Astrocyte (in vitro differentiated cells and primary cell): ENCODE measurements at regions not wholly inside any gene's neighbourhood (a gene's known extent, or its start where the extent isn't known, plus 50 kb on each side); places are given as distances from the start of the nearest gene placed in this dataset.

Experiments used
- DNase-seq: peaks from one replicate; pipeline ENCODE4 v3.0.0-alpha.2; 2010; ENCODE audit warnings: low read depth
- FAIRE-seq: peaks from 2 replicates; lab custom pipeline; 2011; peaks lifted over from hg19 to GRCh38; lab: Jason Lieb, UNC
- H2AFZ ChIP-seq: 2 replicates; pipeline ENCODE4 v1.6.0; 2012; ENCODE audit warnings: low read depth, low read length, inconsistent platforms
- H3K27ac ChIP-seq: 2 replicates; pipeline ENCODE4 v1.5.1; 2011; ENCODE audit warnings: low read depth, low read length, inconsistent platforms
- H3K27me3 ChIP-seq: 2 replicates; pipeline ENCODE4 v1.6.0; 2011; ENCODE audit warnings: low read length, inconsistent platforms; ENCODE audit not compliant: insufficient read depth
- H3K36me3 ChIP-seq: 2 replicates; pipeline ENCODE4 v1.5.1; 2011; ENCODE audit warnings: low read length, inconsistent platforms; ENCODE audit not compliant: insufficient read depth
- H3K4me1 ChIP-seq: 2 replicates; pipeline ENCODE4 v1.5.1; 2011; ENCODE audit warnings: low read length, inconsistent platforms; ENCODE audit not compliant: insufficient read depth
- H3K4me2 ChIP-seq: 2 replicates; pipeline ENCODE4 v1.6.0; 2012; ENCODE audit warnings: low read length, inconsistent platforms
- H3K4me3 ChIP-seq: 2 replicates; pipeline ENCODE4 v1.5.1; 2011; ENCODE audit warnings: low read depth, mild to moderate bottlenecking, low read length, inconsistent platforms; ENCODE audit not compliant: insufficient read depth
- H3K79me2 ChIP-seq: 2 replicates; pipeline ENCODE4 v1.6.0; 2012; ENCODE audit warnings: mild to moderate bottlenecking, low read length, inconsistent platforms; ENCODE audit not compliant: insufficient read depth
- H3K9ac ChIP-seq: 2 replicates; pipeline ENCODE4 v1.6.0; 2012; ENCODE audit warnings: mild to moderate bottlenecking, low read length, inconsistent platforms
- H3K9me3 ChIP-seq: 2 replicates; pipeline ENCODE4 v1.5.1; 2012; ENCODE audit warnings: low read depth, mild to moderate bottlenecking, low read length, inconsistent platforms; ENCODE audit not compliant: insufficient read depth
- H4K20me1 ChIP-seq: 2 replicates; pipeline ENCODE4 v1.6.0; 2012; ENCODE audit warnings: low read length, inconsistent platforms; ENCODE audit not compliant: insufficient read depth
- H3K27ac Mint-ChIP-seq: one replicate; pipeline ENCODE4 v1.8.0; 2021; ENCODE audit warnings: mild to moderate bottlenecking, mixed read lengths; ENCODE audit not compliant: unreplicated experiment
- H3K27me3 Mint-ChIP-seq: one replicate; pipeline ENCODE4 v1.8.0; 2021; ENCODE audit warnings: low read depth, mixed read lengths; ENCODE audit not compliant: unreplicated experiment
- H3K36me3 Mint-ChIP-seq: one replicate; pipeline ENCODE4 v1.8.0; 2021; ENCODE audit warnings: low read depth, mixed read lengths; ENCODE audit not compliant: unreplicated experiment
- H3K4me1 Mint-ChIP-seq: one replicate; pipeline ENCODE4 v1.8.0; 2021; ENCODE audit warnings: low read depth, mixed read lengths; ENCODE audit not compliant: unreplicated experiment
- H3K4me3 Mint-ChIP-seq: one replicate; pipeline ENCODE4 v1.8.0; 2021; ENCODE audit warnings: mild to moderate bottlenecking, moderate library complexity, mixed read lengths; ENCODE audit not compliant: unreplicated experiment
- H3K9me3 Mint-ChIP-seq: one replicate; pipeline ENCODE4 v1.8.0; 2021; ENCODE audit warnings: mild to moderate bottlenecking, mixed read lengths; ENCODE audit not compliant: unreplicated experiment
- CTCF ChIP-seq: IDR thresholded peaks from 2 replicates; pipeline ENCODE4 v1.5.1; 2011; ENCODE audit warnings: low read depth, mild to moderate bottlenecking, inconsistent platforms, low read length, moderate library complexity; ENCODE audit not compliant: insufficient read depth
- EZH2 ChIP-seq: IDR thresholded peaks from 2 replicates; pipeline ENCODE4 v1.6.1; 2012; ENCODE audit warnings: mild to moderate bottlenecking, low read length, inconsistent platforms; ENCODE audit not compliant: insufficient read depth

GRCh38 chr2:104250635-104251034 lies 603.3 kb upstream of the POU3F3 start:
- Histone ChIP-seq H2AFZ (no peak overlapping the region), H3K4me3 (no peak overlapping the region), H3K4me1 (no peaks in the 10 kb centered on the region), H3K79me2 (no peaks in the 10 kb centered on the region), H3K9ac (no peak overlapping the region), H4K20me1 (no peaks in the 10 kb centered on the region), H3K9me3 (no peaks in the 10 kb centered on the region), H3K4me2 (no peak overlapping the region), H3K27me3 (no peaks in the 10 kb centered on the region), H3K27ac (no peak overlapping the region), H3K36me3 (no peaks in the 10 kb centered on the region)
- TF ChIP-seq CTCF, result no peak
- TF ChIP-seq EZH2, result no peak
- Mint-ChIP-seq H3K36me3 (no peaks in the 10 kb centered on the region), H3K27ac (no peak overlapping the region), H3K27me3 (no peaks in the 10 kb centered on the region), H3K4me3 (no peak overlapping the region), H3K9me3 (peaks cover 2% of the 10 kb centered on the region), H3K4me1 (no peaks in the 10 kb centered on the region)
- no peak for FAIRE-seq
- no peak for DNase-seq

- FAIRE-seq, result no peak
- no peak for TF ChIP-seq EZH2
- no peak for TF ChIP-seq CTCF
- H3K9me3 ChIP-seq, result no peaks in the 10 kb centered on the region
- DNase-seq, result no peak
- H2AFZ ChIP-seq, result no peak overlapping the region
- H4K20me1 ChIP-seq, result no peaks in the 10 kb centered on the region
- no peaks in the 10 kb centered on the region for H3K79me2 ChIP-seq
- Mint-ChIP-seq H3K9me3 (peaks cover 2% of the 10 kb centered on the region), H3K36me3 (no peaks in the 10 kb centered on the region), H3K4me3 (no peak overlapping the region), H3K27ac (no peak overlapping the region), H3K27me3 (no peaks in the 10 kb centered on the region), H3K4me1 (no peaks in the 10 kb centered on the region)
- H3K4me2 ChIP-seq, result no peak overlapping the region
- no peak overlapping the region for H3K9ac ChIP-seq
- no peaks in the 10 kb centered on the region for H3K27me3 ChIP-seq
- H3K36me3 ChIP-seq, result no peaks in the 10 kb centered on the region
- H3K4me3 ChIP-seq, result no peak overlapping the region
- H3K4me1 ChIP-seq, result no peaks in the 10 kb centered on the region
- H3K27ac ChIP-seq, result no peak overlapping the region
These were observed 599.9 kb upstream of the POU3F3 start for GRCh38 chr2:104254017-104254416.

GRCh38 chr2:104262714-104263113 lies 591.2 kb upstream of the POU3F3 start:
- Histone ChIP-seq H4K20me1 (no peaks in the 10 kb centered on the region), H3K27ac (no peak overlapping the region), H3K27me3 (no peaks in the 10 kb centered on the region), H3K4me1 (no peaks in the 10 kb centered on the region), H2AFZ (no peak overlapping the region), H3K79me2 (no peaks in the 10 kb centered on the region), H3K4me3 (no peak overlapping the region), H3K36me3 (no peaks in the 10 kb centered on the region), H3K4me2 (no peak overlapping the region), H3K9me3 (peaks cover 6% of the 10 kb centered on the region), H3K9ac (no peak overlapping the region)
- H3K9me3 Mint-ChIP-seq, result peaks cover 22% of the 10 kb centered on the region
- TF ChIP-seq EZH2, result no peak
- no peak for TF ChIP-seq CTCF
- H3K4me3 Mint-ChIP-seq, result no peak overlapping the region
- H3K36me3 Mint-ChIP-seq, result peaks cover 5% of the 10 kb centered on the region
- FAIRE-seq (no peak), DNase-seq (no peak)
- no peaks in the 10 kb centered on the region for H3K4me1 Mint-ChIP-seq
- H3K27me3 Mint-ChIP-seq, result no peaks in the 10 kb centered on the region
- no peak overlapping the region for H3K27ac Mint-ChIP-seq
